SK-N-SH (cell line): ENCODE measurements at regions not wholly inside any gene's neighbourhood (a gene's known extent, or its start where the extent isn't known, plus 50 kb on each side); places are given as distances from the start of the nearest gene placed in this dataset.

Source experiments
- CTCF ChIA-PET: fragments of 300-600, 350-600 bp; formaldehyde crosslinking; extraction: SDS; loops from one replicate; lab custom pipeline; 2021; lab: Yijun Ruan, JAX
- POLR2A ChIA-PET: fragments of 350-600 bp; sonication (Branson Sonifier 250); formaldehyde crosslinking; extraction: SDS; loops from one replicate; lab custom pipeline; 2020; ENCODE audit warnings: antibody characterized with exemption, inconsistent platforms; lab: Yijun Ruan, JAX
- DNase-seq: peaks from one replicate; pipeline ENCODE4 v3.0.0; 2012
- H2AFZ ChIP-seq: fragments of 200-600 bp; sonication (generic); 2 replicates; pipeline ENCODE4 v1.8.1; 2016; ENCODE audit warnings: antibody characterized with exemption, mild to moderate bottlenecking, low read depth
- H3F3A ChIP-seq: fragments of 200-600 bp; sonication (generic); replicated peaks from 2 replicates; pipeline ENCODE3; 2016; ENCODE audit warnings: antibody characterized with exemption, mild to moderate bottlenecking; ENCODE audit not compliant: insufficient read depth
- H3K27ac ChIP-seq, 2 experiments: fragments of 200-500 bp in 1 of 2; fragments of 200-600 bp in 1 of 2; sonication (Bioruptor generic) in 1 of 2; sonication (generic), shearing (Covaris generic) in 1 of 2; 2 replicates each; pipeline versions ENCODE4 v1.5.1 to v1.6.1; 2014 to 2016; ENCODE audit warnings: low read depth in 2 of 2, inconsistent platforms in 1 of 2, low read length in 1 of 2, mild to moderate bottlenecking in 1 of 2, mixed read lengths in 1 of 2
- H3K27me3 ChIP-seq: fragments of 200-600 bp; sonication (generic), shearing (Covaris generic); 2 replicates; pipeline ENCODE4 v1.6.1; 2016; ENCODE audit warnings: mixed run types; ENCODE audit not compliant: insufficient read depth
- H3K36me3 ChIP-seq, 2 experiments: fragments of 200-500 bp in 1 of 2; fragments of 200-600 bp in 1 of 2; sonication (Bioruptor generic) in 1 of 2; sonication (generic) in 1 of 2; replicated peaks in 1 of 2; 2 replicates each; pipeline versions ENCODE3 to v1.5.1; 2014 to 2016; ENCODE audit warnings: low read length in 1 of 2, mild to moderate bottlenecking in 1 of 2; ENCODE audit not compliant: insufficient read depth in 2 of 2, control insufficient read depth in 1 of 2
- H3K4me1 ChIP-seq, 2 experiments: fragments of 200-500 bp in 1 of 2; fragments of 200-600 bp in 1 of 2; sonication (Bioruptor generic) in 1 of 2; sonication (generic), shearing (Covaris generic) in 1 of 2; 2 replicates each; pipeline versions ENCODE4 v1.5.1 to v1.6.1; 2014 to 2016; ENCODE audit warnings: low read depth in 1 of 2, low read length in 1 of 2, mixed run types in 1 of 2; ENCODE audit not compliant: insufficient read depth in 2 of 2, control insufficient read depth in 1 of 2
- H3K4me2 ChIP-seq: fragments of 200-600 bp; sonication (generic), shearing (Covaris generic); 2 replicates; pipeline ENCODE4 v1.6.1; 2017; ENCODE audit warnings: mixed run types
- H3K4me3 ChIP-seq, 2 experiments: fragments of 200-500 bp in 1 of 2; fragments of 200-600 bp in 1 of 2; sonication (Bioruptor generic) in 1 of 2; sonication (generic), shearing (Covaris generic) in 1 of 2; 2 replicates each; pipeline versions ENCODE4 v1.5.1 to v1.8.1; 2014 to 2016; ENCODE audit warnings: low read depth in 2 of 2, inconsistent platforms in 1 of 2, low read length in 1 of 2, mild to moderate bottlenecking in 1 of 2, mixed read lengths in 1 of 2, moderate library complexity in 1 of 2
- H3K79me2 ChIP-seq: fragments of 200-600 bp; sonication (generic); 2 replicates; pipeline ENCODE4 v1.8.1; 2017; ENCODE audit warnings: mild to moderate bottlenecking; ENCODE audit not compliant: insufficient read depth
- H3K9ac ChIP-seq: fragments of 200-600 bp; sonication (generic); 2 replicates; pipeline ENCODE4 v1.6.1; 2017; ENCODE audit warnings: mixed run types
- H3K9me2 ChIP-seq: fragments of 200-600 bp; sonication (generic); 2 replicates; pipeline ENCODE4 v1.6.1; 2017; ENCODE audit warnings: mixed run types
- H3K9me3 ChIP-seq: fragments of 200-600 bp; sonication (generic); 2 replicates; pipeline ENCODE4 v1.6.1; 2017; ENCODE audit warnings: mixed run types, mild to moderate bottlenecking, moderate library complexity
- H4K20me1 ChIP-seq: fragments of 200-600 bp; sonication (generic); 2 replicates; pipeline ENCODE4 v1.6.1; 2017; ENCODE audit warnings: mild to moderate bottlenecking, mixed run types; ENCODE audit not compliant: insufficient read depth
- CHD2 ChIP-seq: fragments of 150-350 bp; IDR thresholded peaks from 2 replicates; pipeline ENCODE4 v1.6.1; 2018; ENCODE audit warnings: low read length; ENCODE audit not compliant: partially characterized antibody
- EZH2phosphoT487 ChIP-seq: fragments of 200-600 bp; sonication (generic); IDR thresholded peaks from 2 replicates; pipeline ENCODE4 v1.6.1; 2017; ENCODE audit warnings: low read depth, mixed run types, mild to moderate bottlenecking, antibody characterized with exemption, moderate library complexity, borderline replicate concordance
- FOSL2 ChIP-seq: IDR thresholded peaks from 2 replicates; pipeline ENCODE4 v1.4.0; 2012; ENCODE audit warnings: low read depth, mild to moderate bottlenecking, moderate library complexity, borderline replicate concordance
- FOXM1 ChIP-seq: IDR thresholded peaks from 2 replicates; pipeline ENCODE4 v1.4.0; 2012; ENCODE audit warnings: low read depth, mild to moderate bottlenecking
- GABPA ChIP-seq: IDR thresholded peaks from 2 replicates; pipeline ENCODE4 v1.4.0; 2012; ENCODE audit warnings: low read depth, mild to moderate bottlenecking
- JUND ChIP-seq: IDR thresholded peaks from 2 replicates; pipeline ENCODE4 v1.4.0; 2012
- MAX ChIP-seq: IDR thresholded peaks from 2 replicates; pipeline ENCODE4 v1.4.0; 2012; ENCODE audit warnings: low read depth
- PBX3 ChIP-seq: IDR thresholded peaks from 2 replicates; pipeline ENCODE4; 2012
- RAD21 ChIP-seq: IDR thresholded peaks from 2 replicates; pipeline ENCODE4 v1.6.1; 2012; ENCODE audit warnings: mild to moderate bottlenecking, low read length
- RCOR1 ChIP-seq: fragments of 150-350 bp; IDR thresholded peaks from 2 replicates; pipeline ENCODE4 v1.6.1; 2017; ENCODE audit warnings: antibody characterized with exemption, low read length
- RFX5 ChIP-seq: IDR thresholded peaks from 2 replicates; pipeline ENCODE4 v1.6.1; 2012; ENCODE audit warnings: mild to moderate bottlenecking, improper control_type of control experiment, low read length
- SIN3A ChIP-seq: IDR thresholded peaks from 2 replicates; pipeline ENCODE4 v1.6.1; 2012; ENCODE audit warnings: low read depth, mild to moderate bottlenecking, low read length, moderate library complexity, borderline replicate concordance
- USF2 ChIP-seq: fragments of 150-350 bp; IDR thresholded peaks from 2 replicates; pipeline ENCODE4 v1.6.1; 2017; ENCODE audit warnings: antibody characterized with exemption, low read length, low read depth, borderline replicate concordance
- WGBS: methylation state at CpG from one replicate; pipeline ENCODE4 v1.1.6; 2017; ENCODE audit warnings: low lambda C conversion rate; 5-methylcytosine and 5-hydroxymethylcytosine counted together
- TF ChIP-seq, protein P1 (sequence below): IDR thresholded peaks from 2 replicates; pipeline ENCODE4 v1.4.0; 2012; ENCODE audit warnings: low read depth, borderline replicate concordance

DNA sequence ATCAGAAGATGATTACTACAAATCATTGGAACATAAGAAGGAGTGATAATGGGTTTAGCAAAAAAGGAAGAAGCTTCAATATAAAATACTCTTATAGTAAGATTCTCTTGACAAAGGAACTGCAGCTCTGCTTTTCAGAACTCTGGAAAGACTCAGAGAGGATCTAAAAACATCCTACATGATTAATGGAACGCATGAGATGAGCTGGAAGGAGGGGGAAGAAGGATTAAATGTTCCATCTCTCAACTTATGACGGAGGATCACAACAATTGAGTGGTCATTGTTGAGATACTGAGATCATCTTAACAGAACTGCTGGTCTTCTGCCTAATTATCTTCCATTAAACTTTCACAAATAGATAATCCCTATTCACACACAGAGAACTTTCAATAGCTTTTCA lies 267.5 kb upstream of the SLC8A1 start:
- no peak overlapping the region for H3K9ac ChIP-seq
- no peak for TF ChIP-seq USF2
- no peak for TF ChIP-seq FOXM1
- TF ChIP-seq PBX3: no peak
- no peak for TF ChIP-seq JUND
- TF ChIP-seq, protein P1, sequence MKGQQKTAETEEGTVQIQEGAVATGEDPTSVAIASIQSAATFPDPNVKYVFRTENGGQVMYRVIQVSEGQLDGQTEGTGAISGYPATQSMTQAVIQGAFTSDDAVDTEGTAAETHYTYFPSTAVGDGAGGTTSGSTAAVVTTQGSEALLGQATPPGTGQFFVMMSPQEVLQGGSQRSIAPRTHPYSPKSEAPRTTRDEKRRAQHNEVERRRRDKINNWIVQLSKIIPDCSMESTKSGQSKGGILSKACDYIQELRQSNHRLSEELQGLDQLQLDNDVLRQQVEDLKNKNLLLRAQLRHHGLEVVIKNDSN: no peak
- no peak for TF ChIP-seq CHD2
- TF ChIP-seq MAX: no peak
- no peak for TF ChIP-seq RAD21
- TF ChIP-seq RFX5: no peak
- no peak for TF ChIP-seq RCOR1
- no peak for TF ChIP-seq GABPA
- no peak for TF ChIP-seq SIN3A
- no peak for TF ChIP-seq EZH2phosphoT487
- DNase-seq: no peak
- no peak overlapping the region for H3K27ac ChIP-seq
- 36% methylated on average over 2 of the region's 2 CpGs for WGBS
- H3K79me2 ChIP-seq: no peaks in the 10 kb centered on the region
- CTCF ChIA-PET: interaction anchor here (0.6 kb wide), 1 partner anchor 979 kb away, joined by 3 read pairs; no protein-coding TSS in a partner anchor
- H3K4me2 ChIP-seq: no peak overlapping the region
- H3K4me3 ChIP-seq: no peak overlapping the region
- no peaks in the 10 kb centered on the region for H3K27me3 ChIP-seq
- H3K9me3 ChIP-seq: no peaks in the 10 kb centered on the region
- H3K9me2 ChIP-seq: no peaks in the 10 kb centered on the region
- POLR2A ChIA-PET: no interaction called here
- H3K4me1 ChIP-seq: no peaks in the 10 kb centered on the region; a peak in 1 of 4 replicates
- no peaks in the 10 kb centered on the region for H3K36me3 ChIP-seq
- no peaks in the 10 kb centered on the region for H3F3A ChIP-seq
- H4K20me1 ChIP-seq: no peaks in the 10 kb centered on the region
- H2AFZ ChIP-seq: no peak overlapping the region

GRCh38 chr2:40721595-40721994 lies 269.7 kb upstream of the SLC8A1 start:
- ChIA-PET POLR2A (no interaction called here), CTCF (no interaction called here)
- no peak overlapping the region for H2AFZ ChIP-seq
- H3K9ac ChIP-seq: no peak overlapping the region
- 18% methylated on average over 1 of the region's 1 CpG for WGBS
- no peaks in the 10 kb centered on the region for H3K9me3 ChIP-seq
- H3K9me2 ChIP-seq: no peaks in the 10 kb centered on the region
- H3K4me2 ChIP-seq: no peak overlapping the region
- DNase-seq: no peak
- no peaks in the 10 kb centered on the region for H3K36me3 ChIP-seq
- H3K4me1 ChIP-seq: no peaks in the 10 kb centered on the region; a peak in 1 of 4 replicates
- H4K20me1 ChIP-seq: no peaks in the 10 kb centered on the region
- H3K27me3 ChIP-seq: no peaks in the 10 kb centered on the region
- H3K4me3 ChIP-seq: no peak overlapping the region
- no peak overlapping the region for H3K27ac ChIP-seq
- TF ChIP-seq FOSL2 (peak; percentile 36; the same call in 1 of the 2 replicates), MAX (no peak), JUND (0 out of 2 replicates have a peak, but pooled peaks have one; percentile 19)
- H3F3A ChIP-seq: no peaks in the 10 kb centered on the region
- H3K79me2 ChIP-seq: no peaks in the 10 kb centered on the region
